CD4-positive, CD25-positive, alpha-beta regulatory T cell (primary cell): ENCODE measurements at regions not wholly inside any gene's neighbourhood (a gene's known extent, or its start where the extent isn't known, plus 50 kb on each side); places are given as distances from the start of the nearest gene placed in this dataset.

Source experiments
- ATAC-seq, 2 donors: fragments of 150-1000 bp; cut with Tn5 transposase; one replicate each; pipeline ENCODE4 v1.10.0; 2021; ENCODE audit warnings: low read depth in 2 of 2, moderate number of reproducible peaks in 2 of 2, moderate library complexity in 1 of 2
- DNase-seq, 3 donors: peaks; one replicate each; pipeline versions ENCODE4 v3.0.0 to v3.0.0-alpha.2; 2012 to 2022; ENCODE audit warnings: mixed read lengths in 1 of 3
- H3K27ac ChIP-seq: one replicate; pipeline ENCODE4 v1.7.0; 2013; ENCODE audit warnings: mild to moderate bottlenecking, low read length; ENCODE audit not compliant: insufficient read depth, poor library complexity, severe bottlenecking
- H3K27me3 ChIP-seq: one replicate; pipeline ENCODE4 v1.7.0; 2013; ENCODE audit warnings: low read length; ENCODE audit not compliant: control insufficient read depth, insufficient read depth
- H3K36me3 ChIP-seq: one replicate; pipeline ENCODE4 v1.7.0; 2013; ENCODE audit warnings: mild to moderate bottlenecking, low read length, moderate library complexity; ENCODE audit not compliant: control insufficient read depth, insufficient read depth
- H3K4me1 ChIP-seq: 2 replicates; pipeline ENCODE4 v1.7.0; 2013; ENCODE audit warnings: mild to moderate bottlenecking, low read length; ENCODE audit not compliant: insufficient read depth, control insufficient read depth, poor library complexity, severe bottlenecking
- H3K4me3 ChIP-seq: one replicate; pipeline ENCODE4 v1.7.0; 2013; ENCODE audit warnings: low read depth, mild to moderate bottlenecking, low read length, moderate library complexity
- H3K9me3 ChIP-seq, 2 experiments: 1 replicate in 1 of 2; 2 replicates in 1 of 2; pipeline ENCODE4 v1.7.0; 2013; ENCODE audit warnings: low read length in 2 of 2, mild to moderate bottlenecking in 1 of 2, moderate library complexity in 1 of 2; ENCODE audit not compliant: control insufficient read depth in 2 of 2
- H3K27ac Mint-ChIP-seq, 3 donors: one replicate each; pipeline ENCODE4 v1.8.0; 2020 to 2022; ENCODE audit warnings: mild to moderate bottlenecking in 3 of 3, mixed read lengths in 3 of 3, moderate library complexity in 2 of 3
- H3K27me3 Mint-ChIP-seq: one replicate; pipeline ENCODE4 v1.8.0; 2022; ENCODE audit warnings: mild to moderate bottlenecking, mixed read lengths
- H3K36me3 Mint-ChIP-seq: one replicate; pipeline ENCODE4 v1.8.0; 2020; ENCODE audit warnings: mixed read lengths
- H3K4me1 Mint-ChIP-seq, 4 donors: one replicate each; pipeline ENCODE4 v1.8.0; 2020 to 2022; ENCODE audit warnings: mixed read lengths in 4 of 4, mild to moderate bottlenecking in 1 of 4
- H3K4me3 Mint-ChIP-seq, 4 donors: one replicate each; pipeline ENCODE4 v1.8.0; 2020 to 2022; ENCODE audit warnings: mild to moderate bottlenecking in 4 of 4, mixed read lengths in 4 of 4, moderate library complexity in 3 of 4
- H3K9me3 Mint-ChIP-seq, 7 donors: one replicate each; pipeline ENCODE4 v1.8.0; 2020 to 2022; ENCODE audit warnings: mixed read lengths in 7 of 7, mild to moderate bottlenecking in 3 of 7, moderate library complexity in 2 of 7

GRCh38 chr3:186461141-186461540 lies 83.0 kb downstream of the CRYGS start:
- Histone ChIP-seq H3K9me3 (no peaks in the 10 kb centered on the region), H3K4me1 (no peaks in the 10 kb centered on the region), H3K27me3 (no peaks in the 10 kb centered on the region), H3K27ac (no peak overlapping the region), H3K36me3 (no peaks in the 10 kb centered on the region), H3K4me3 (no peak overlapping the region)
- DNase-seq = no peak
- no peak overlapping the region for H3K4me3 Mint-ChIP-seq
- H3K27ac Mint-ChIP-seq = no peak overlapping the region
- H3K27me3 Mint-ChIP-seq = no peaks in the 10 kb centered on the region
- no peaks in the 10 kb centered on the region for H3K36me3 Mint-ChIP-seq
- ATAC-seq = no peak
- no peaks in the 10 kb centered on the region for H3K4me1 Mint-ChIP-seq
- no peaks in the 10 kb centered on the region for H3K9me3 Mint-ChIP-seq

- no peaks in the 10 kb centered on the region for H3K27me3 Mint-ChIP-seq
- no peak overlapping the region for H3K4me3 ChIP-seq
- no peaks in the 10 kb centered on the region for H3K27me3 ChIP-seq
- no peaks in the 10 kb centered on the region for H3K4me1 ChIP-seq
- H3K27ac Mint-ChIP-seq = no peak overlapping the region
- ATAC-seq (no peak), DNase-seq (no peak)
- H3K36me3 Mint-ChIP-seq = no peaks in the 10 kb centered on the region
- H3K36me3 ChIP-seq = no peaks in the 10 kb centered on the region
- no peaks in the 10 kb centered on the region for H3K9me3 ChIP-seq
- H3K27ac ChIP-seq = no peak overlapping the region
- no peaks in the 10 kb centered on the region for H3K9me3 Mint-ChIP-seq
- H3K4me3 Mint-ChIP-seq = no peak overlapping the region
- H3K4me1 Mint-ChIP-seq = no peaks in the 10 kb centered on the region
These were observed 85.1 kb downstream of the CRYGS start for GRCh38 chr3:186459108-186459467.

GRCh38 chr3:186458306-186459107 lies 85.7 kb downstream of the CRYGS start:
- Mint-ChIP-seq H3K27me3 (no peaks in the 10 kb centered on the region), H3K4me3 (no peak overlapping the region), H3K9me3 (no peaks in the 10 kb centered on the region), H3K27ac (no peak overlapping the region), H3K36me3 (no peaks in the 10 kb centered on the region), H3K4me1 (no peaks in the 10 kb centered on the region)
- H3K27ac ChIP-seq = no peak overlapping the region
- no peak overlapping the region for H3K4me3 ChIP-seq
- no peaks in the 10 kb centered on the region for H3K36me3 ChIP-seq
- DNase-seq (no peak), ATAC-seq (no peak)
- no peaks in the 10 kb centered on the region for H3K4me1 ChIP-seq
- no peaks in the 10 kb centered on the region for H3K27me3 ChIP-seq
- no peaks in the 10 kb centered on the region for H3K9me3 ChIP-seq

- H3K4me3 Mint-ChIP-seq = no peak overlapping the region
- Histone ChIP-seq H3K27me3 (no peaks in the 10 kb centered on the region), H3K36me3 (no peaks in the 10 kb centered on the region), H3K4me1 (no peaks in the 10 kb centered on the region), H3K4me3 (no peak overlapping the region), H3K27ac (no peak overlapping the region), H3K9me3 (no peaks in the 10 kb centered on the region)
- no peaks in the 10 kb centered on the region for H3K9me3 Mint-ChIP-seq
- H3K4me1 Mint-ChIP-seq = no peaks in the 10 kb centered on the region
- no peaks in the 10 kb centered on the region for H3K36me3 Mint-ChIP-seq
- DNase-seq (no peak), ATAC-seq (no peak)
- H3K27me3 Mint-ChIP-seq = peaks cover 1% of the 10 kb centered on the region
- no peak overlapping the region for H3K27ac Mint-ChIP-seq
These were observed 86.9 kb downstream of the CRYGS start for GRCh38 chr3:186457236-186457635.

- no peak overlapping the region for H3K27ac ChIP-seq
- no peaks in the 10 kb centered on the region for H3K4me1 ChIP-seq
- H3K36me3 ChIP-seq = no peaks in the 10 kb centered on the region
- no peak overlapping the region for H3K4me3 ChIP-seq
- H3K4me1 Mint-ChIP-seq = no peaks in the 10 kb centered on the region
- H3K27me3 Mint-ChIP-seq = peaks cover 4% of the 10 kb centered on the region
- no peaks in the 10 kb centered on the region for H3K27me3 ChIP-seq
- H3K9me3 Mint-ChIP-seq = no peaks in the 10 kb centered on the region
- no peak for DNase-seq
- no peak overlapping the region for H3K27ac Mint-ChIP-seq
- H3K9me3 ChIP-seq = no peaks in the 10 kb centered on the region
- H3K4me3 Mint-ChIP-seq = no peak overlapping the region
- no peak for ATAC-seq
- no peaks in the 10 kb centered on the region for H3K36me3 Mint-ChIP-seq
These were observed 87.4 kb downstream of the CRYGS start for GRCh38 chr3:186456731-186457191.

- no peak for ATAC-seq
These were observed 89.1 kb downstream of the CRYGS start for GRCh38 chr3:186454881-186455703.

GRCh38 chr3:186453531-186453930 lies 90.6 kb downstream of the CRYGS start:
- Mint-ChIP-seq H3K36me3 (no peaks in the 10 kb centered on the region), H3K4me1 (no peaks in the 10 kb centered on the region), H3K4me3 (no peak overlapping the region), H3K27me3 (peaks cover 8% of the 10 kb centered on the region), H3K27ac (no peak overlapping the region), H3K9me3 (no peaks in the 10 kb centered on the region)
- Histone ChIP-seq H3K4me1 (no peaks in the 10 kb centered on the region), H3K9me3 (no peaks in the 10 kb centered on the region), H3K4me3 (no peak overlapping the region), H3K36me3 (no peaks in the 10 kb centered on the region), H3K27me3 (no peaks in the 10 kb centered on the region), H3K27ac (no peak overlapping the region)
- DNase-seq = no peak
- ATAC-seq = no peak

More at GRCh38 chr3:186454881-186455703, 89.1 kb downstream of the CRYGS start:
- no peak for DNase-seq
- Histone ChIP-seq H3K4me1 (no peaks in the 10 kb centered on the region), H3K27me3 (no peaks in the 10 kb centered on the region), H3K4me3 (no peak overlapping the region), H3K36me3 (no peaks in the 10 kb centered on the region), H3K27ac (no peak overlapping the region), H3K9me3 (no peaks in the 10 kb centered on the region)
- no peaks in the 10 kb centered on the region for H3K4me1 Mint-ChIP-seq
- no peaks in the 10 kb centered on the region for H3K9me3 Mint-ChIP-seq
- no peak overlapping the region for H3K4me3 Mint-ChIP-seq
- peak overlapping the region in 1 of 3 donors; percentile 72 for H3K27ac Mint-ChIP-seq
- H3K27me3 Mint-ChIP-seq = peaks cover 8% of the 10 kb centered on the region
- H3K36me3 Mint-ChIP-seq = no peaks in the 10 kb centered on the region
